ENCODE measurements at regions not wholly inside any gene's neighbourhood (a gene's known extent, or its start where the extent isn't known, plus 50 kb on each side); places are given as distances from the start of the nearest gene placed in this dataset.

DNA sequence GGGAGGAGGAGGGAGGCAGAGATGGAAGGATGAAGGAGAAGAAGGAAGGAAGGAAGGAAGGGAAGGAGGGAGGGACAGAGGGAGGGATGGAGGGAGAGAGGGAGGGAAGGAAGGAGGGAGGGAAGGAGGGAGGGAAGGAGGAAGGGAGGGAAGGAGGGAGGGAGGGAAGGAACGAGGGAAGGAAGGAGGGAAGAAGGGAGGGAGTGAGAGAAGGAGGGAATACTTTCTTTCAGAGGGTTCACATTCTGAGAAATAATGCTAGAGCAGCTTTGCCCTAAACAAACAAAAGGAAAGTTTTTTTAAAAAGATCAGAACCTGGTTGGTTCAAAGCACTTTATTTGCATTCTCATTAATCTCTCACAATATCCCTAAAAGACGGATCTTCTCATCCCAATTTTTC lies 96.1 kb upstream of the NXT1 start:
- DNase-seq (ENCODE audit: low read depth in 3 of 3, low spot score in 2 of 3) = no peak

DNA sequence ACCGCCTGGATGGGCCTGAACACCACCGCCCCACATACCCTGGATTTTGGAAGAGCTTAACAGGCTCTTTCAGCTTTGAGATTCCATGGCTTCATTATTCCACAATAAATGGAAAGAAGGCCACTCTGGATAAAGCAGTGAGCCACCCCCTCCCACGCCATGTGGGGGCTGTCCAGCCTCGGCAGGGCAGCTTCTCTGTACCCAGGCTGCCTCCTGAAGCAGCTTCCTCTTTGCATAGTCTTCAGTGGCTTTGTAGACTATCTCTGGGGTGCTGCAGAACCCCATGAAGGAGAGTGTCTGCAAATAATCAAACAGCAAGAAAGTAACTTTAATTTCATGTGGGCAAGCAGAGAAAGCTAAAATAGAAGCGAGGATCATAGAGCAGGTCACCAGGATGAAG lies 96.6 kb upstream of the NXT1 start:
- no peak for DNase-seq (ENCODE audit: low read depth in 3 of 3, low spot score in 2 of 3)

DNA sequence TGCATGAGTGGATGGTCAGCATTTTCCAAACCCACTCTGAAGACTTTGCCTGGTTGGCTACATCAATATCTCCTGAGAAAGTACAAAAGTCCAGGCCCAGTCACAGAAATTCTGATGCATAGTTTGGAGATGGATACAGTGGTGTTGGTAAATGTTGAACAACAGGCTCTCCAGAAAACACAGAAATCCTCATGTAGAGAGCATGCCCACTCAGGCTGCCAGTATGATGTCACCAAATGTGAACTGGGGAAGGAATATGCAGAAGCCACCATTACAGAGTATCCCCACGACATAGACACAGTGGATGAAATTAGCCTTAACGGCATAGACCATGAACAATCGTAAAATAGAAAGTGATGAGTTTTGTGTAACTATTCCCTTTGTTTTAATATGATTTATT lies 97.1 kb upstream of the NXT1 start:
- DNase-seq (ENCODE audit: low read depth in 3 of 3, low spot score in 2 of 3) = no peak

DNA sequence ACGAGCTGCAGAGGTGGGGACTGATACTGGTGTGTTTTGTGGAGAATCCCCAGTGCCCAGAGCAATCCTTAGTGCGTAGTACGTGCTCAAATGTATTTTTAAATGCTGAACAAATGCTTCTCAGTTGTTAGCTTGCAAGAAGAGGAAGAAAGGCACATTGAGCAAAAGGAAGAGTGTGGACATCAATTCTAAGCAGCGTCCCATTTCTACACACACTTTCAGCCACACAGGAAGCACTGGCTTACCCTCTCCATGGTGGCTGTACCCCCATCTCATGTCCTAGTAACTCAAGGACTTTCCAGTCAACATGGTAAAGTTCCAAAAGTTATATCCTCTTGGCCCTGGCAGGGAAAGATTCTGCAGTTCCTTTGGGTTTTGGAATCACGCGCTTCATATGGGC lies 98.8 kb upstream of the NXT1 start:
- no peak for DNase-seq (ENCODE audit: low read depth in 3 of 3, low spot score in 2 of 3)

DNA sequence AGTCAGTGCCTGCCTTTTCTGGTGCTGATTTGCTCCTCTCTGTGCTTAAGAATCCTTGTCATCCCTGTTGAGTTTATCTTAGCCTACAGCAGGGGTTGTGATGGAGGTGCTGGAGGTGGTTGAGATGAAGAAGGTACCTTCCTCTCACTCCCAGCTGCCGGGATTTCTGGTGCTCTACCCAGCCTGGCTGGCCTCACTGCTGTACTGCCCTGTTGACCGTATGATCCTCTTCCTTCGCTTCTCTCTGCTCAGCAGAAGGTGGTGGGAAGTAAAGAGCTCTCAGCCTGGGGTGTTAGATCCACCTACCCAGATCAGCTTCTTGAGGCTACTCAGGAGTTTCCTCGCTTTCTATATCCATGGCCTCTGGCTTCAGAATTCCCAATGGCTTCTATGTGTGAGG lies 101.0 kb upstream of the NXT1 start:
- no peak for DNase-seq (ENCODE audit: low read depth in 3 of 3, low spot score in 2 of 3)

DNA sequence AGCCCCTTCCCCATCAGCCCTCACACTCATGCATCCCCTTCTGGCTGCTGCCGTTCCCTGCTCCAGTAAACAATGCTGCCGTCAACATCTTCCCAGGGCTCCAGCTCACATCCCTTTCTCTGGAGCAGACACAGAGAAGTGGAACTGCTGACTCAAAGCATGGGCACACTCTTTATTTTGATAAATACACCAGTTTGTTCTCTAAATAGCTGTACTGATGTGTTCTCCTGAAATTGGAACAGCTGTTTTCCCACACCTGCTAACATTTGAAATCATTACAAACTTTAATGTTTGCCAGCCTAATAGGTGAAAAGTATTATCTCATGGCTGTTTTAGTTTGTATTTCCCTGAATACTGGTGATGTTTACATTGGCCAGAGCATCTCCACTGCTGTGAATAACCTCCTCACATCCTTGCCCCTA lies 102.1 kb upstream of the NXT1 start:
- DNase-seq (ENCODE audit: low read depth in 3 of 3, low spot score in 2 of 3) = no peak

DNA sequence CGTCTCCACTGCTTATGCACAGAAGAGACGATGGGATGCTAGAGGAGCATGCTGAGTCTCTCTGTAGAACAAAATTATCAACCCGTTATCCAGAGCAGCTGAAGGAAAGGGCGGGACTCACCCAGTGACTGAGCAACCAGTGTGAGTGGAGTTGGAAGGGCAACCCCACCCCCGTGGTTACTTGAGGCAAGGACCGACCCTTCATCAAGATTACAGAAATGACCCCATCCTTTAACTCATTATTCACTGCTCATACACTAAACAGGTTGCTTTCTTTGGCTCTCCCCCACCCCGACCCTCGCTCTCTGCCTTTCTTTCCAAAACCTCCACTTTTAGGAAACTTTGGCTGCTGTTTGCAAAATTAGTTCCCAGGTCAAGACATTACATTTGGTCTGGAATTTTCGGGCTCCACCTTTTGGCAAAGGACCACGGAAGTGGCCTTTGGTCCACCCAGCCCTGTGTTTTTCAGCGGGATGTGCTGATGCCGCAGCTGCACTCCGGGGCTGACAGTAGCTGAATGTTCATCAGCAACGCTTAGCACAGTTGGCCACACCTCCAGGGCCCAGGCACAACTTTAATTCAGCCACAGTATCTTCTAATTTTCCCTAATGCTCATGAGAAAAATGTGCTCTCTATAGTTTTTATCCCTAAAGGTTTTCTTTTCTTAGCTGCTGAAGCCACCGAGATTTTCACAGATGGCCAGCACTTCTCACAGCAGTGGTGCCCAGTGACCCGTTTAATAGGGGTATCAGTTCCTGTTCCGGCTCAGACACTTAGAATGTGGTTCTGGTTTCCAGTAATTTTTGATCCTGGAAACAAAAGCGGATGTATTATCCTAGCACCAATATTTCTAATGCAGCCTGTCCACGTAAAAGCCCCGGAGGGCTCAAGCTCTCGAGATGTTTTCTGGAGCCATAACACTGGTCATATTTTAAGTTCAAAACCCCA lies 103.6 kb upstream of the NXT1 start:
- DNase-seq (ENCODE audit: low read depth in 3 of 3, low spot score in 2 of 3) = no peak

DNA sequence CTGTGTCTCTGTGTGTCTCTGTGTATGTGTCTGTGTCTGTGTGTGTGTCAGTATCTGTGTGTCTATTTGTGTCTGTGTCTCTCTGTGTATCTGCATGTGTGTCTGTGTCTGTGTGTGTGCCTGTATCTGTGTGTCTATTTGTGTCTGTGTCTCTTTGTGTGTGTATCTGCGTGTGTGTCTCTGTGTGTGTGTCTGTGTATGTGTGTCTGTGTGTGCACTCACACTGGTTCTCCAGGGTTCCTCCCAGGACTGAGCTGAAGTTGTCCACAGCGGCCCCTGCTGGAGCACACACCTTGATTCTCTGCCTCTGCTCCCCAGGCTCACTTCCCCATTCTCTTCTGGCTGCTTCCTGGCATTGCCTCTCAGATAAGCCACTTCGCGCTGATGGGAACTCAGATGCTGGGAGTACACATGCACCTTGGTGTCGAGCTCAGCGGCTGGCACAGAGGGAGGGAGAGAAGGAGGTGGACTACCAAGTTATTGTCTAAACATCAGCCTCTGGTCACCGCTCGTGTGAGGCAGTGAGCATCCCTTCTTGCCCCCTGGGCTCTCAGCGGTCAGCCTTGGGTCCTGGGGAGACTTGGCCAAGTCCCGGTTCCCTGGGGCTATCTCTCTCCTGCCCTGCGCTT lies 104.9 kb upstream of the NXT1 start:
- no peak for DNase-seq (ENCODE audit: low read depth in 3 of 3, low spot score in 2 of 3)

DNA sequence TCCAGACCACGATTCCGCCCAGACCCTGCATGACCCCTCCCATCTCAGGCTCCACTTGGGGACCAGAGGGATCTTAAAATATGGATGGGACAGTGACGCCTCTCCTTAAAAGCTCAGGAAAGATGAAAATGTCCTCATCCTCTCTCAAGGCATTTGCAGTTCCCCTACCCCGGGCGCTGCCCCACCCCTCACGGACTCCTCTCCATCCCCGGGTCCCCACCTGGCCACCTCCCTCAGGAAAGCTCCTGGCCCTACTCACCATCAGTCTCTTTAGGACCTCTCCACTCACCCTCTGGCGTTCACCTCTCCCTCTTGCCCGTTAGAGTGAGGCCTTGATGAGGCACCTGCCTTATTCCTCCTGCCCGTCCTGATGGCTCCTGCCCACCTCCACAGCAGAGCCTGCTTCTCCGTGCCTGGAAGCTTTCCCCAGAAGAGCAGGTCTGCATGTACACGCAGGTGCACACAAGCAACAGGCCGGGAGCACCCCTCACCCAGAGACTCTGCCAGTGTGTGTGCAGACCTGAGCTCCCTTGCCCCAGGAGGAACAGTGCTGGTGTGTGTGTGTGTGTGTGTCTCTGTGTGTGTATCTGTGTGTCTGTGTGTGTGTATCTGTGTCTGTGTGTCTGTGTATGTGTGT lies 105.6 kb upstream of the NXT1 start:
- no peak for DNase-seq (ENCODE audit: low read depth in 3 of 3, low spot score in 2 of 3)

DNA sequence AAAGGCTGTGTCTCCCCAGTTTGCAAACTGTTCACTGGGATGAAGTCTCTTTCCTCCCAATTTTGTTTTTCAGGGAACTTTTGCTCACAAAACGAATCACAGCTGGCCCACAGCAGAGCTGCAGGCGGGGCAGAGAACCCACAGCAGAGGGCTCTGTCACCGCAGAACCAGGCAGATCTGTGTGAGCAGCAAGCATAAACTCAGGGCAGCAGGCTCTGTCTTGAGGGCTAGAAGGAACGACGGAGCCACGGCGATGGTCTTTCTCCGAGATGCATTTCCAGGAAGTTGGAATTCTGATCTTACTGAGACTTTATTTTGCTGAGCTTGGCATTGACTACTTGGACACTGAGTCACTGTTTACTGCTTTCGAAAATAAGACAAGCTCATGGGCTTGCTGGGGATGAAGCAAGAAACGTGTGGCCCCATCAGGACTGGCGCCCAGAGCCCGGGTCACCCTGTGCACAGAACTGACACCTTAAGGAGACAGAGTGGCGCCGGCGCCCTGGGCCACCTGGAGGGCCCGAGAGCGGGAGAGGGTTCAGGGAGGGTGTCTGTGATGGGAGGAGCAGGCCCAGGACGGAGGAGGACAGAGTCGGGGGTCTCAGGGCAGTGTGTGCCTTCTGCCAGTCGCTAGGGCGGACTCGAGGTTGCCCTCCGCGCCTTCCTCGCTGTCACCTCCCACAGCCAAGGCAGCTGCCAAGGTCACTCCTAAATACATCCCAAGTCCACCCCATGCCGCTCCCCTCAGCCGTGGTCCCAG lies 106.3 kb upstream of the NXT1 start:
- no peak for DNase-seq (ENCODE audit: low read depth in 3 of 3, low spot score in 2 of 3)

DNA sequence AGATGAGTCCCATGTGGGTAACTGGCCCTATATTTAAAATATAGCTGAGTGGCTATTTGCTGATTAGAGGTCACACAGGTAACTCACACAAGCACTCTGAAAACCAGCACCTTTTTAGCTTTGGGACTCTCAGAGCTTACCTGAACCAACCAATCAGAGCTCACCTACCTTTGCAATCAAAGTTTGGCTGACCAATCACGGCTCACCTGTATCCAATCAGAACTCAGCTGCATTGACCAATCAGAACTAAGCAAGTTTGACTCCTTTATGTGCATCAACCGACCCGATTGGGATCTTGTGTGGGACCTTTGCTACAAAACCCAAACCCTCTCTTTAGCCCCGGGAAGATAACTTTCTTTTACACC lies 106.8 kb upstream of the NXT1 start:
- DNase-seq (ENCODE audit: low read depth in 3 of 3, low spot score in 2 of 3) = no peak

DNA sequence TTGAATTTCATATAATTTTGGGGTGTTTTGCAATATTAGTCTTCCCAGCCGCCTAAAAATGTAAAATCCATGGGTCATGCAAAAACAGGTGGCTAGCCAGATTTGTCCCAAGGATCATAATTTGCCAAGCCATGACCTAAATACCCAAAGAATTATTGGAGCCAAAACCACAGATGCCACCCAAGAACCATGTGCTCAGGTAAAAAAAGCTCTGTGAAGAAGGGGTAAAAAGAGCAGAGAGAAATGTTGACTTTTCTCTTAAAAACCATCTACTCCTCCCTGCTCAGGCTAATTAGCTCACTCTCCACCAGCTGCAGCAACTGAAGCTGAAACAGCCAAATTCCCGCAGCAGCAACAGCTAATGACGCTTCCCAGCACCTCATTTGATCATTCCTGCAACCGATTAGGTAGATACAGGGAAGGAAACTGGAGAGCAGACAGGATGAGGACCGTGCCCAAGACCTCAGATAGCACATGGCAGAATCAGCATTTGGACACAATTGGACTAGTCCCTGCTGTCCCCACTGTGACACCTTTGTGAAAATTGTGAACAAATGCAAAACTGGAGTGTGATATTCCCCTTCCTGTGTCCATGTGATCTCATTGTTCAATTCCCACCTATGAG lies 107.9 kb upstream of the NXT1 start:
- DNase-seq (ENCODE audit: low read depth in 3 of 3, low spot score in 2 of 3) = no peak

DNA sequence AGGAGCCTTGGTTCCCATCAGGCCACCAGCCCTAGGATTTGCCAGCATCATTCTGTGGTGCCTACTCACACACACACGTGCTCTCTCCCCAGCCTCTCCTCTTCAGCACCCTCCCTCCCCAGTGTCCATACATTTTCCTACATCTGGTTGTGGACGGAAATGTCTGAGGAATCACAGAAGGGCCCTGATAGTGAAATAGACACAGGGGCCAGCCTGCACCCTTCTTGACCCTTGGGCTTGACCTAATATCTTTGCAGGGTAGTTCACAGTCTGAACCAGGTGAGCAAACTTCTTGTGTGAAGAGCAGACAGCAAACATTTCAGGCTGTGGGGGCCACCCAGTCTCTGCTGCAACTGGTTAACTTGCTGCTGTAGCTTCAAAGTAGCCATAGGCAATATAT lies 108.5 kb upstream of the NXT1 start:
- no peak for DNase-seq (ENCODE audit: low read depth in 3 of 3, low spot score in 2 of 3)

DNA sequence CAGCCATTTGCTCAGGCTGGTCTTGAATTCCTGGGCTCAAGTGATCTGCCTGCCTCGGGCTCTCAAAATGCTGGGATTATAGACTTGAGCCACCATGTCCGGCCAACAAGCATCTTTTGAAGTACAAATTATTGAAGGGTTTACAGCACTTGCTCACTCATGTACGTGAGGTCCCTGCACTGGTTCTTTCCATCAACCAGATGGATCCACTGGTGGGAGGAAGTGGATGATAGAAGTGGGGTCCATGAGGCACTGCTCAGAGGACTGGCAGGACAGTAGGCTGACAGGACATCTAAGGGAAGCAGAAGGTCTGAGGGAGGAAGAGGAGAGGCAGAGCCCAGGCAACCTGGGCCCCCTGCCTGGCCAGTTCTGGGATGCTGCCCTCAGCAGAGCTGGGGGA lies 109.2 kb upstream of the NXT1 start:
- no peak for DNase-seq (ENCODE audit: low read depth in 3 of 3, low spot score in 2 of 3)

DNA sequence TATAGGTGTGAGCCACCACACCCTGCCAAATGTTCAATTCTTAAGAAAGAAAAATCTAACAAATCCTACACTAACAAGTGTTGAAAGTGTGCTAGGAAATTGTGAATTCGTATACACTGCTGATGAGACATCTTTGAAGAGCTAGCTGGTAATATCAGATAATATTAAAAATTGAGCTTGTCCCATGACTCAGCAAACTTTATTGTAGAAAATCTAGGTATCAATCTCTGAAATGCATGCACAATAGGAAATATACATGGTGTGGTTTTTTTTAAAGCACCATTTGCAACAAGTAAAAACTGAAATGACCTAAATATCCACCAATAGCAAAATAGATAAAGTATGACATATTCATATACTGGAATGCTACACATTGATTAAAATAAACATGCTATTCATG lies 110.1 kb upstream of the NXT1 start:
- DNase-seq (ENCODE audit: low read depth in 3 of 3, low spot score in 2 of 3) = no peak

DNA sequence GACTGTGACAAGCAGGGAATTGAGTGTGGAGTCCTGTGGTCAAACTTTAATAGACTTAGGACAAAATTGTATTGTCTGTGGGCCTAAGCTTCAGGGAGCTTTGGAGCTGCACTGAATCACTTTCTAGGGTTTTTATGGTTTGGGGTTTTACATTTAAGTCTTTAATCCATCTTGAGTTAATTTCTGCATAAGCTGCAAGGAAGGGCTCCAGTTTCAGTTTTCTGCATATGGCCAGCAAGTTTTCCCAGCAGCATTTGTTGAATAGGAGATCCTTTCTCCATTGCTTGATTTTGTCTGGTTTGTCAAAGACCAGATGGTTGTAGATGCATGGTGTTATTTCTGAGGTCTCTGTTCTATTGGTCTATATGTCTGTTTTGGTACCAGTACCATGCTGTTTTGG lies 113.4 kb upstream of the NXT1 start:
- DNase-seq (ENCODE audit: low read depth in 3 of 3, low spot score in 2 of 3) = no peak

DNA sequence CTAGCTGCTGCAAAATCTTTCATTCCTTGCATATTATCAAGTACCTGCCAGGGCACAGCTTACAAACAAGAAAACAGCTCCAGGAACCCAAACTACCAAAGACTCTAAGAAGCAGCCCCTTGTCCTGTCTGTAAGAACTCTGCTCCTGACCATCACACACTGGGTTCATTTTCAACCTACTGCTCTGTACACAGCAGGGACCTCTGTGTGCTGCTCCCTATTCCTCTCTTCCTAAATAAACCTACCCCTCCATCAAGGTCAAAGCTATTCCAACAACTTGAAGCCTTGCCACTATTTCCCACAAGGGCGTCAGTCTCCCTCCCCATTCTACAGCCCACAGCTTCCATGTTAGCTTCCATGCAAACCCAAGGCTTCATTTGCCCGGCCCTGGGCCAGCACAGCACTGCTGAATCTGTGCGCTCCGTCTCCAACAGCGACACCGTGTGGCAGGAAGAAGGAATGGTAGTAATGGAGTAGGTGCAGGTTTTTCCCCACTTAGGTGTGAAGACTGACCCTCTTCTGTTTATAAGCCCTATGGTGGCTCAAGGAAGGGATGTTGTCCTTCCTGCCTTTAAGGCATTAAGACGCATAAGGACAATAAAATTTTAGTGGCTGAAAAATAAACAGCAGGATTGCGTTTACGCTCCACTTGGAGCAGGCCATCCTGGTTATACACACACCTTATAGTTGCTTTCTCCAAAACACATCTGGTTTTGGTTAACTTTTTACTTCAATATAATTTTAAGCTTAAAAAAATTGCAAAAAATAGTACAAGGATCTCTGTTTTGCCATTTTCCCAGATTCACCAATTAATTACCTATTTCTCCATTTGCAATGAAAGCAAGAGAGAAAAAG lies 115.2 kb upstream of the NXT1 start:
- DNase-seq (ENCODE audit: low read depth in 3 of 3, low spot score in 2 of 3) = peak in 2 of 3 donors; percentile 13 to 20

DNA sequence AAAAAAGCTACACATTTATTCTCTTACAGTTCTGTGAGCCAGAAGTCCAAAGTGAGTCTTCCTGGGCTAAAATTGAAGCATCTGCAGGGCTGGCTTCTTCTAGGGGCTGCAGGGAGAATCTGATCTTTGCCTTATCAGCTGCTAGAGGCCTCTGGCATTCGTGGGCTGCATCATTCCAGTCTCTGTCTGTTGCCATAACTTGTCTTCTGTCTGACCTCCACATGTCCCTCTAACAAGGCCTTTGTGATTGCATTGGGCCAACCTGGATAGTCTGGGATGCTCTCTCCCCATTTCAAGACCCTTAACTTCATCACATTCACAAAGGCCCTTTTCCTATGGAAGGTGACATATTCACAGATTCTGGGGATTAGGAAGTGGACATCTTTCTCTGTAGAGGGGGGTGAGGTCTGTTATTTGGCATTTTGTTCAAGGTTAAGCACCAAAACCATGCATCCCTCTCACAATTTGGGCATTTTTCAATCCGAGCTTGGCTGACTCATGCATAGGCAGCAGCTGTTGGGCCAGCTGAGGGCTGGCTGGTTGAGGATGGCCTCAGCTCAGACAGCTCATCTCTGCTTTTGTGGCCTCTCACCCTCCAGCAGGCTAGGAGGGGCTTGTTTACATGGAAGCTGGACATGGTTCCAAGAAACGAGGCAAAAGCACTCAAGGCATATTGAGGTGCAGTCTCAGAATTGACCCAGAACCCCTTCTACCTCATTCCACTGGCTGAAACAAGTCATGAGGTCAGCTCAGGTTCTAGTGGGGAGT lies 116.1 kb upstream of the NXT1 start:
- no peak for DNase-seq (ENCODE audit: low read depth in 3 of 3, low spot score in 2 of 3)

DNA sequence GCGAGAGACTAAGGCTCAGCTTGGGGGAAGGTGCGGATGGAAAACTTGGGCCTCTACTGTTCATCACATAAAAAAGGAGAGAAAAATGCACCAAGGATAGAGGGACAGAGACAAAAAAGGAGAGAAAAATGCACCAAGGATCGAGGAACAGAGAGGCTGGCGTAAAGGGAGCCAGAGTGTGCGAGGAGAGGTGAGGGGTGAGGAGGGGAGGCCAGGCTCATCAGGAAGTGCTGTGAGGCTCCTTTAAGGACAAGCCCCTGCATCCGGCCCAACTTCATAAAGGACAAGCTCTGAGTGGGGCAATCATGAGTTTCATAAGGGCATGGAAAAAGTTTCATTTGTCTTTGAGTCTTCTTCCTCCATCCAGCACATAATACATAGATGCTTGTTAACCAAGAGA lies 117.2 kb upstream of the NXT1 start:
- DNase-seq (ENCODE audit: low read depth in 3 of 3, low spot score in 2 of 3) = no peak

All from right renal cortex interstitium (tissue), 3 donors.